Activated naive CD8-positive, alpha-beta T cell treated with anti-CD3 and anti-CD28 coated beads, Interleukin-2, amount 50 U/mL, for 24 hours (primary cell): ENCODE measurements at regions not wholly inside any gene's neighbourhood (a gene's known extent, or its start where the extent isn't known, plus 50 kb on each side); places are given as distances from the start of the nearest gene placed in this dataset.
"Not testable (repeated sequence)": the region's sequence is repeated elsewhere in the genome, so short reads cannot be mapped to it uniquely, and the experiment has no call there.

Experiments
- ATAC-seq: fragments of 150-1000 bp; cut with Tn5 transposase; one replicate; pipeline ENCODE4 v1.10.0; 2021
- DNase-seq: peaks from one replicate; pipeline ENCODE4 v3.0.0; 2021
- H3K27ac Mint-ChIP-seq: one replicate; pipeline ENCODE4 v1.8.0; 2021; ENCODE audit warnings: mild to moderate bottlenecking, mixed read lengths
- H3K27me3 Mint-ChIP-seq: one replicate; pipeline ENCODE4 v1.8.0; 2021; ENCODE audit warnings: mixed read lengths
- H3K36me3 Mint-ChIP-seq: one replicate; pipeline ENCODE4 v1.8.0; 2021; ENCODE audit warnings: low read depth, mixed read lengths
- H3K4me1 Mint-ChIP-seq: one replicate; pipeline ENCODE4 v1.8.0; 2021; ENCODE audit warnings: mixed read lengths
- H3K4me3 Mint-ChIP-seq: one replicate; pipeline ENCODE4 v1.8.0; 2021; ENCODE audit warnings: mild to moderate bottlenecking, moderate library complexity, mixed read lengths
- H3K9me3 Mint-ChIP-seq: one replicate; pipeline ENCODE4 v1.8.0; 2021; ENCODE audit warnings: mixed read lengths

- Mint-ChIP-seq H3K4me3 (no peak overlapping the region), H3K36me3 (no peaks in the 10 kb centered on the region), H3K4me1 (no peaks in the 10 kb centered on the region), H3K27me3 (no peaks in the 10 kb centered on the region), H3K9me3 (peaks cover 4% of the 10 kb centered on the region), H3K27ac (no peak overlapping the region)
- DNase-seq = no peak
- no peak for ATAC-seq
Observed at GRCh38 chr21:27975514-27975913, 1008.6 kb upstream of the ADAMTS5 start.

GRCh38 chr21:27974152-27974551 lies 1007.3 kb upstream of the ADAMTS5 start:
- not testable (repeated sequence) for DNase-seq, ATAC-seq, H3K27ac Mint-ChIP-seq, H3K4me3 Mint-ChIP-seq, H3K4me1 Mint-ChIP-seq, H3K27me3 Mint-ChIP-seq, H3K36me3 Mint-ChIP-seq, H3K9me3 Mint-ChIP-seq

GRCh38 chr21:27968240-27968639 lies 1001.4 kb upstream of the ADAMTS5 start:
- not testable (repeated sequence) for H3K4me3 Mint-ChIP-seq, H3K4me1 Mint-ChIP-seq, DNase-seq, H3K27ac Mint-ChIP-seq, H3K27me3 Mint-ChIP-seq, H3K36me3 Mint-ChIP-seq, H3K9me3 Mint-ChIP-seq, ATAC-seq

GRCh38 chr21:27954543-27955165 lies 987.8 kb upstream of the ADAMTS5 start:
- H3K27ac Mint-ChIP-seq = no peak overlapping the region
- no peaks in the 10 kb centered on the region for H3K27me3 Mint-ChIP-seq
- no peak overlapping the region for H3K4me3 Mint-ChIP-seq
- H3K9me3 Mint-ChIP-seq = peaks cover 4% of the 10 kb centered on the region
- H3K4me1 Mint-ChIP-seq = no peaks in the 10 kb centered on the region
- H3K36me3 Mint-ChIP-seq = no peaks in the 10 kb centered on the region
- DNase-seq (no peak), ATAC-seq (no peak)

- no peak overlapping the region for H3K4me3 Mint-ChIP-seq
- DNase-seq (no peak), ATAC-seq (no peak)
- no peaks in the 10 kb centered on the region for H3K4me1 Mint-ChIP-seq
- H3K27ac Mint-ChIP-seq = no peak overlapping the region
- peaks cover 4% of the 10 kb centered on the region for H3K9me3 Mint-ChIP-seq
- H3K27me3 Mint-ChIP-seq = no peaks in the 10 kb centered on the region
- H3K36me3 Mint-ChIP-seq = no peaks in the 10 kb centered on the region
Observed at GRCh38 chr21:27953340-27954045, 986.6 kb upstream of the ADAMTS5 start.

- not testable (repeated sequence) for H3K27me3 Mint-ChIP-seq, ATAC-seq
Observed at GRCh38 chr21:27949093-27949492, 982.2 kb upstream of the ADAMTS5 start.

GRCh38 chr21:27930108-27930767 lies 963.4 kb upstream of the ADAMTS5 start:
- H3K4me3 Mint-ChIP-seq = not testable (repeated sequence)

More at GRCh38 chr21:27949093-27949492, 982.2 kb upstream of the ADAMTS5 start:
- DNase-seq, H3K36me3 Mint-ChIP-seq, H3K4me1 Mint-ChIP-seq, H3K4me3 Mint-ChIP-seq, H3K9me3 Mint-ChIP-seq, H3K27ac Mint-ChIP-seq: not testable (repeated sequence)

GRCh38 chr21:27929179-27929578 lies 962.3 kb upstream of the ADAMTS5 start:
- not testable (repeated sequence) for H3K36me3 Mint-ChIP-seq, DNase-seq, H3K27ac Mint-ChIP-seq, H3K27me3 Mint-ChIP-seq, H3K9me3 Mint-ChIP-seq, H3K4me1 Mint-ChIP-seq, ATAC-seq, H3K4me3 Mint-ChIP-seq

More at GRCh38 chr21:27930108-27930767, 963.4 kb upstream of the ADAMTS5 start:
- not testable (repeated sequence) for DNase-seq, H3K27me3 Mint-ChIP-seq, ATAC-seq, H3K36me3 Mint-ChIP-seq, H3K9me3 Mint-ChIP-seq, H3K4me1 Mint-ChIP-seq, H3K27ac Mint-ChIP-seq

GRCh38 chr21:27928534-27929115 lies 961.7 kb upstream of the ADAMTS5 start:
- not testable (repeated sequence) for DNase-seq

GRCh38 chr21:27921421-27921820 lies 954.5 kb upstream of the ADAMTS5 start:
- H3K4me1 Mint-ChIP-seq, H3K9me3 Mint-ChIP-seq, DNase-seq, ATAC-seq, H3K36me3 Mint-ChIP-seq, H3K27me3 Mint-ChIP-seq, H3K4me3 Mint-ChIP-seq, H3K27ac Mint-ChIP-seq: not testable (repeated sequence)

More at GRCh38 chr21:27928534-27929115, 961.7 kb upstream of the ADAMTS5 start:
- not testable (repeated sequence) for H3K4me3 Mint-ChIP-seq, H3K9me3 Mint-ChIP-seq, H3K4me1 Mint-ChIP-seq, H3K27me3 Mint-ChIP-seq, ATAC-seq, H3K36me3 Mint-ChIP-seq, H3K27ac Mint-ChIP-seq

GRCh38 chr21:27917966-27918365 lies 951.1 kb upstream of the ADAMTS5 start:
- DNase-seq, H3K36me3 Mint-ChIP-seq, H3K27ac Mint-ChIP-seq, ATAC-seq, H3K4me3 Mint-ChIP-seq, H3K4me1 Mint-ChIP-seq, H3K27me3 Mint-ChIP-seq: not testable (repeated sequence)
- peaks cover 10% of the 10 kb centered on the region for H3K9me3 Mint-ChIP-seq

- H3K27me3 Mint-ChIP-seq, H3K27ac Mint-ChIP-seq, ATAC-seq, DNase-seq, H3K4me1 Mint-ChIP-seq, H3K36me3 Mint-ChIP-seq, H3K4me3 Mint-ChIP-seq: not testable (repeated sequence)
- H3K9me3 Mint-ChIP-seq = peaks cover 10% of the 10 kb centered on the region
Observed at GRCh38 chr21:27916326-27916725, 949.4 kb upstream of the ADAMTS5 start.

- not testable (repeated sequence) for H3K4me1 Mint-ChIP-seq
Observed at GRCh38 chr21:27912133-27912532, 945.2 kb upstream of the ADAMTS5 start.

GRCh38 chr21:27909487-27909886 lies 942.6 kb upstream of the ADAMTS5 start:
- not testable (repeated sequence) for ATAC-seq, H3K4me1 Mint-ChIP-seq, H3K27ac Mint-ChIP-seq, DNase-seq, H3K36me3 Mint-ChIP-seq, H3K4me3 Mint-ChIP-seq, H3K9me3 Mint-ChIP-seq, H3K27me3 Mint-ChIP-seq

More at GRCh38 chr21:27912133-27912532, 945.2 kb upstream of the ADAMTS5 start:
- DNase-seq, H3K27ac Mint-ChIP-seq, H3K4me3 Mint-ChIP-seq, H3K27me3 Mint-ChIP-seq, ATAC-seq, H3K36me3 Mint-ChIP-seq: not testable (repeated sequence)
- peaks cover 15% of the 10 kb centered on the region for H3K9me3 Mint-ChIP-seq

- H3K27ac Mint-ChIP-seq, H3K27me3 Mint-ChIP-seq, ATAC-seq, DNase-seq, H3K4me1 Mint-ChIP-seq, H3K4me3 Mint-ChIP-seq, H3K9me3 Mint-ChIP-seq, H3K36me3 Mint-ChIP-seq: not testable (repeated sequence)
Observed at GRCh38 chr21:27908816-27909215, 941.9 kb upstream of the ADAMTS5 start.
